Tibial artery (tissue), 4 donors: ENCODE measurements at regions not wholly inside any gene's neighbourhood (a gene's known extent, or its start where the extent isn't known, plus 50 kb on each side); places are given as distances from the start of the nearest gene placed in this dataset.
"Not testable (repeated sequence)": the region's sequence is repeated elsewhere in the genome, so short reads cannot be mapped to it uniquely, and the experiment has no call there.

ENCODE experiments used
- DNase-seq, 2 donors: peaks; one replicate each; pipeline ENCODE4 v3.0.0-alpha.2; 2019
- H3K27ac ChIP-seq, 2 donors: fragments of 200-600 bp; sonication (generic) in 1 of 2; 1 replicate in 1 of 2; 2 replicates in 1 of 2; pipeline ENCODE4 v1.5.1; 2018 to 2019; ENCODE audit warnings: mild to moderate bottlenecking in 1 of 2
- H3K27me3 ChIP-seq, 2 donors: fragments of 200-600 bp; sonication (generic) in 1 of 2; one replicate each; pipeline versions ENCODE4 v1.5.1 to v1.6.0; 2016 to 2019
- H3K36me3 ChIP-seq, 3 donors: fragments of 200-600 bp; sonication (generic) in 2 of 3; one replicate each; pipeline ENCODE4 v1.5.1; 2016 to 2019; ENCODE audit warnings: mild to moderate bottlenecking in 2 of 3
- H3K4me1 ChIP-seq, 4 donors: fragments of 200-600 bp; sonication (generic) in 2 of 4; 1 replicate in 3 of 4; 2 replicates in 1 of 4; pipeline ENCODE4 v1.5.1; 2016 to 2019
- H3K4me3 ChIP-seq, 2 donors: fragments of 200-600 bp; sonication (generic) in 1 of 2; 1 replicate in 1 of 2; 2 replicates in 1 of 2; pipeline ENCODE4 v1.5.1; 2018 to 2019; ENCODE audit warnings: mild to moderate bottlenecking in 2 of 2
- H3K9me3 ChIP-seq, 3 donors: fragments of 200-600 bp; sonication (generic) in 1 of 3; one replicate each; pipeline ENCODE4 v1.5.1; 2016 to 2019
- CTCF ChIP-seq, 2 experiments: fragments of 200-600 bp in 1 of 2; fragments of 450-650 bp in 1 of 2; IDR thresholded peaks; one replicate each; pipeline ENCODE4 v1.5.1; 2017 to 2019; ENCODE audit warnings: antibody characterized with exemption in 2 of 2, mild to moderate bottlenecking in 1 of 2, moderate library complexity in 1 of 2
- intact Hi-C: fragments of 100-400 bp; cut with DNase I; formaldehyde crosslinking; loops from one replicate; pipeline ENCODE4 v1.15.0; 2023; ENCODE audit warnings: low total_unique reads

- TF ChIP-seq CTCF (IDR thresholded peaks at IDR 0.05) = no peak
- Histone ChIP-seq H3K9me3 (no peaks in the 10 kb centered on the region), H3K4me1 (no peaks in the 10 kb centered on the region), H3K36me3 (no peaks in the 10 kb centered on the region), H3K4me3 (no peak overlapping the region), H3K27ac (no peak overlapping the region), H3K27me3 (no peaks in the 10 kb centered on the region)
- intact Hi-C loops = no loop called here
- DNase-seq = no peak
Observed at GRCh38 chr17:13152501-13152900, 134.7 kb upstream of the ELAC2 start.

- H3K27me3 ChIP-seq, H3K36me3 ChIP-seq, intact Hi-C loops, DNase-seq, H3K4me3 ChIP-seq, H3K4me1 ChIP-seq, H3K9me3 ChIP-seq, H3K27ac ChIP-seq: not testable (repeated sequence)
Observed at GRCh38 chr17:13150738-13151137, 132.9 kb upstream of the ELAC2 start.

GRCh38 chr17:13143001-13143400 lies 125.2 kb upstream of the ELAC2 start:
- H3K9me3 ChIP-seq = no peaks in the 10 kb centered on the region
- H3K27ac ChIP-seq = no peak overlapping the region
- H3K4me3 ChIP-seq = no peak overlapping the region
- intact Hi-C loops = no loop called here
- H3K4me1 ChIP-seq = no peaks in the 10 kb centered on the region
- no peak for DNase-seq
- H3K27me3 ChIP-seq = no peaks in the 10 kb centered on the region
- TF ChIP-seq CTCF (IDR thresholded peaks at IDR 0.05) = no peak
- H3K36me3 ChIP-seq = no peaks in the 10 kb centered on the region

- Histone ChIP-seq H3K4me3 (no peak overlapping the region), H3K4me1 (no peaks in the 10 kb centered on the region), H3K9me3 (no peaks in the 10 kb centered on the region), H3K27ac (no peak overlapping the region), H3K27me3 (no peaks in the 10 kb centered on the region), H3K36me3 (no peaks in the 10 kb centered on the region)
- no peak for DNase-seq
- intact Hi-C loops = no loop called here
- no peak for TF ChIP-seq CTCF (IDR thresholded peaks at IDR 0.05)
Observed at GRCh38 chr17:13140750-13141149, 122.9 kb upstream of the ELAC2 start.

- H3K9me3 ChIP-seq = no peaks in the 10 kb centered on the region
- intact Hi-C loops = no loop called here
- H3K4me3 ChIP-seq = no peak overlapping the region
- H3K27ac ChIP-seq = no peak overlapping the region
- no peaks in the 10 kb centered on the region for H3K36me3 ChIP-seq
- no peaks in the 10 kb centered on the region for H3K27me3 ChIP-seq
- H3K4me1 ChIP-seq = no peaks in the 10 kb centered on the region
- DNase-seq = no peak
- no peak for TF ChIP-seq CTCF (IDR thresholded peaks at IDR 0.05)
Observed at GRCh38 chr17:13135506-13135905, 117.7 kb upstream of the ELAC2 start.

GRCh38 chr17:13134076-13134475 lies 116.2 kb upstream of the ELAC2 start:
- Histone ChIP-seq H3K27ac (no peak overlapping the region), H3K27me3 (no peaks in the 10 kb centered on the region), H3K36me3 (no peaks in the 10 kb centered on the region), H3K9me3 (no peaks in the 10 kb centered on the region), H3K4me1 (no peaks in the 10 kb centered on the region), H3K4me3 (no peak overlapping the region)
- intact Hi-C loops = no loop called here
- TF ChIP-seq CTCF (IDR thresholded peaks at IDR 0.05) = no peak
- no peak for DNase-seq
